ENCODE measurements at regions not wholly inside any gene's neighbourhood (a gene's known extent, or its start where the extent isn't known, plus 50 kb on each side); places are given as distances from the start of the nearest gene placed in this dataset.

DNA sequence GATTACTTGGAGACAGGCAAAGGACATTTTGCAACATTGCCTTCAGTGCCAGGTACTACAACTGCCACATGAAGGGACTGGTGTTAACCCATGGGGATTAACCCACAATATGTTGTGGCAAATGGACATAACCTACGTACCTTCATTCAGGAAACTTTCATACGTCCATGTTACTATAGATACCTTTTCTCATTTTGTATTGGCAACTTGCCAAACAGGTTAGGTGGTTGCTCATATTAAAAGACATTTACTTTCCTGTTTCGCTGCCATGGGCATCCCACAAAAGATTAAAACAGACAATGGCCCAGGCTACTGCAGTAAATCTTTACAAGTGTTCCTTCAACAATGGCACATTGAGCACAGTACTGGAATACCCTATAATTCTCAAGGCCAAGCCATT is 925.3 kb downstream of the SLITRK6 start:
- H4K20me1 ChIP-seq (replicated peaks; ENCODE audit: insufficient read depth) = no peaks in the 10 kb centered on the region
- no peaks in the 10 kb centered on the region for H3K27me3 Mint-ChIP-seq (ENCODE audit: insufficient read depth, low read depth, poor library complexity)
- H3K79me2 ChIP-seq (replicated peaks; ENCODE audit: insufficient read depth) = no peaks in the 10 kb centered on the region
- peaks cover 12% of the 10 kb centered on the region for H3K36me3 Mint-ChIP-seq (ENCODE audit: low read depth)
- TF ChIP-seq STAT1 (IDR thresholded peaks at IDR 0.05; ENCODE audit: unreplicated experiment) = no peak
- no peak for TF ChIP-seq EZH2 (IDR thresholded peaks at IDR 0.05; ENCODE audit: low read depth, unreplicated experiment)
- TF ChIP-seq, protein P1, sequence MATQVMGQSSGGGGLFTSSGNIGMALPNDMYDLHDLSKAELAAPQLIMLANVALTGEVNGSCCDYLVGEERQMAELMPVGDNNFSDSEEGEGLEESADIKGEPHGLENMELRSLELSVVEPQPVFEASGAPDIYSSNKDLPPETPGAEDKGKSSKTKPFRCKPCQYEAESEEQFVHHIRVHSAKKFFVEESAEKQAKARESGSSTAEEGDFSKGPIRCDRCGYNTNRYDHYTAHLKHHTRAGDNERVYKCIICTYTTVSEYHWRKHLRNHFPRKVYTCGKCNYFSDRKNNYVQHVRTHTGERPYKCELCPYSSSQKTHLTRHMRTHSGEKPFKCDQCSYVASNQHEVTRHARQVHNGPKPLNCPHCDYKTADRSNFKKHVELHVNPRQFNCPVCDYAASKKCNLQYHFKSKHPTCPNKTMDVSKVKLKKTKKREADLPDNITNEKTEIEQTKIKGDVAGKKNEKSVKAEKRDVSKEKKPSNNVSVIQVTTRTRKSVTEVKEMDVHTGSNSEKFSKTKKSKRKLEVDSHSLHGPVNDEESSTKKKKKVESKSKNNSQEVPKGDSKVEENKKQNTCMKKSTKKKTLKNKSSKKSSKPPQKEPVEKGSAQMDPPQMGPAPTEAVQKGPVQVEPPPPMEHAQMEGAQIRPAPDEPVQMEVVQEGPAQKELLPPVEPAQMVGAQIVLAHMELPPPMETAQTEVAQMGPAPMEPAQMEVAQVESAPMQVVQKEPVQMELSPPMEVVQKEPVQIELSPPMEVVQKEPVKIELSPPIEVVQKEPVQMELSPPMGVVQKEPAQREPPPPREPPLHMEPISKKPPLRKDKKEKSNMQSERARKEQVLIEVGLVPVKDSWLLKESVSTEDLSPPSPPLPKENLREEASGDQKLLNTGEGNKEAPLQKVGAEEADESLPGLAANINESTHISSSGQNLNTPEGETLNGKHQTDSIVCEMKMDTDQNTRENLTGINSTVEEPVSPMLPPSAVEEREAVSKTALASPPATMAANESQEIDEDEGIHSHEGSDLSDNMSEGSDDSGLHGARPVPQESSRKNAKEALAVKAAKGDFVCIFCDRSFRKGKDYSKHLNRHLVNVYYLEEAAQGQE (IDR thresholded peaks at IDR 0.05; ENCODE audit: unreplicated experiment) = no peak
- TF ChIP-seq EZH2phosphoT487 (IDR thresholded peaks at IDR 0.05; ENCODE audit: unreplicated experiment) = no peak
- TF ChIP-seq ZNF462 (CRISPR knock-in tag; IDR thresholded peaks at IDR 0.05) = no peak
- no peak for TF ChIP-seq NANOG (IDR thresholded peaks at IDR 0.05; ENCODE audit: borderline replicate concordance)
- no peak for TF ChIP-seq CREB1 (CRISPR knock-in tag; IDR thresholded peaks at IDR 0.05; ENCODE audit: low read depth)
- TF ChIP-seq, protein P2, sequence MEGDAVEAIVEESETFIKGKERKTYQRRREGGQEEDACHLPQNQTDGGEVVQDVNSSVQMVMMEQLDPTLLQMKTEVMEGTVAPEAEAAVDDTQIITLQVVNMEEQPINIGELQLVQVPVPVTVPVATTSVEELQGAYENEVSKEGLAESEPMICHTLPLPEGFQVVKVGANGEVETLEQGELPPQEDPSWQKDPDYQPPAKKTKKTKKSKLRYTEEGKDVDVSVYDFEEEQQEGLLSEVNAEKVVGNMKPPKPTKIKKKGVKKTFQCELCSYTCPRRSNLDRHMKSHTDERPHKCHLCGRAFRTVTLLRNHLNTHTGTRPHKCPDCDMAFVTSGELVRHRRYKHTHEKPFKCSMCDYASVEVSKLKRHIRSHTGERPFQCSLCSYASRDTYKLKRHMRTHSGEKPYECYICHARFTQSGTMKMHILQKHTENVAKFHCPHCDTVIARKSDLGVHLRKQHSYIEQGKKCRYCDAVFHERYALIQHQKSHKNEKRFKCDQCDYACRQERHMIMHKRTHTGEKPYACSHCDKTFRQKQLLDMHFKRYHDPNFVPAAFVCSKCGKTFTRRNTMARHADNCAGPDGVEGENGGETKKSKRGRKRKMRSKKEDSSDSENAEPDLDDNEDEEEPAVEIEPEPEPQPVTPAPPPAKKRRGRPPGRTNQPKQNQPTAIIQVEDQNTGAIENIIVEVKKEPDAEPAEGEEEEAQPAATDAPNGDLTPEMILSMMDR (conservative IDR thresholded peaks at IDR 0.05; ENCODE audit: low read depth in 2 of 2) = no peak
- no peak for TF ChIP-seq JUNB (IDR thresholded peaks at IDR 0.05; ENCODE audit: unreplicated experiment)
- TF ChIP-seq, protein P3, sequence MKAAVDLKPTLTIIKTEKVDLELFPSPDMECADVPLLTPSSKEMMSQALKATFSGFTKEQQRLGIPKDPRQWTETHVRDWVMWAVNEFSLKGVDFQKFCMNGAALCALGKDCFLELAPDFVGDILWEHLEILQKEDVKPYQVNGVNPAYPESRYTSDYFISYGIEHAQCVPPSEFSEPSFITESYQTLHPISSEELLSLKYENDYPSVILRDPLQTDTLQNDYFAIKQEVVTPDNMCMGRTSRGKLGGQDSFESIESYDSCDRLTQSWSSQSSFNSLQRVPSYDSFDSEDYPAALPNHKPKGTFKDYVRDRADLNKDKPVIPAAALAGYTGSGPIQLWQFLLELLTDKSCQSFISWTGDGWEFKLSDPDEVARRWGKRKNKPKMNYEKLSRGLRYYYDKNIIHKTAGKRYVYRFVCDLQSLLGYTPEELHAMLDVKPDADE (IDR thresholded peaks at IDR 0.05) = no peak
- no peak for TF ChIP-seq POLR2AphosphoS5 (IDR thresholded peaks at IDR 0.05; ENCODE audit: low read depth)
- TF ChIP-seq ZNF114 (CRISPR knock-in tag; IDR thresholded peaks at IDR 0.05) = no peak
- TF ChIP-seq ZNF331 (CRISPR knock-in tag; IDR thresholded peaks at IDR 0.05; ENCODE audit: low read depth) = no peak
- H3K4me2 ChIP-seq = no peak overlapping the region
- no peak overlapping the region for H3K27ac Mint-ChIP-seq
- no peaks in the 10 kb centered on the region for H3K27me3 ChIP-seq (ENCODE audit: insufficient read depth)
- no peaks in the 10 kb centered on the region for H3K9me2 ChIP-seq (ENCODE audit: insufficient read depth)
- H3K27ac ChIP-seq (ENCODE audit: low read depth) = no peak overlapping the region
- H2AFZ ChIP-seq = no peak overlapping the region
- no peaks in the 10 kb centered on the region for H3F3A ChIP-seq (replicated peaks; ENCODE audit: low read depth)
- no peak overlapping the region for H3K4me3 ChIP-seq
- ATAC-seq (no peak), DNase-seq (ENCODE audit: low spot score) (no peak)
- H3K4me3 Mint-ChIP-seq = no peak overlapping the region
- H3K4me1 Mint-ChIP-seq = no peaks in the 10 kb centered on the region
- peaks cover 15% of the 10 kb centered on the region for H3K9me3 Mint-ChIP-seq
- H3K36me3 ChIP-seq (ENCODE audit: insufficient read depth) = no peaks in the 10 kb centered on the region
- no peaks in the 10 kb centered on the region for H3K4me1 ChIP-seq (ENCODE audit: insufficient read depth)
